HL-60 (cell line): ENCODE measurements at regions not wholly inside any gene's neighbourhood (a gene's known extent, or its start where the extent isn't known, plus 50 kb on each side); places are given as distances from the start of the nearest gene placed in this dataset.
A peak's percentile ranks its signal among the peaks of the same experiment; 100 is the strongest.

Experiments
- DNase-seq, 2 experiments: peaks; one replicate each; pipeline ENCODE4 v3.0.0-alpha.2; 2010 to 2020; ENCODE audit warnings: low read depth in 1 of 2, low spot score in 1 of 2
- H3K27ac ChIP-seq: fragments of 250-450 bp; sonication (Bioruptor Pico); replicated peaks from 2 replicates; pipeline ENCODE4 v1.5.1; 2020; ENCODE audit warnings: mild to moderate bottlenecking, moderate library complexity
- H3K27me3 ChIP-seq: fragments of 250-450 bp; sonication (Bioruptor Pico); 2 replicates; pipeline ENCODE4 v1.5.1; 2021; ENCODE audit warnings: mild to moderate bottlenecking, moderate library complexity; ENCODE audit not compliant: insufficient read depth, poor library complexity, severe bottlenecking
- H3K4me3 ChIP-seq: replicated peaks from 2 replicates; pipeline ENCODE4 v1.5.1; 2011; ENCODE audit warnings: mild to moderate bottlenecking, control low read depth, low read length; ENCODE audit not compliant: insufficient read depth
- CTCF ChIP-seq: IDR thresholded peaks from one replicate; pipeline ENCODE4 v1.5.1; 2011; ENCODE audit warnings: low read length, control low read depth, inconsistent platforms; ENCODE audit not compliant: insufficient read depth
- GABPA ChIP-seq: IDR thresholded peaks from 2 replicates; pipeline ENCODE4 v1.6.1; 2012; ENCODE audit warnings: low read depth
- POLR2AphosphoS5 ChIP-seq: IDR thresholded peaks from 2 replicates; pipeline ENCODE4 v1.6.1; 2012; ENCODE audit warnings: low read depth
- REST ChIP-seq: IDR thresholded peaks from 2 replicates; pipeline ENCODE4 v1.6.1; 2012; ENCODE audit warnings: low read depth; ENCODE audit not compliant: insufficient replicate concordance
- SPI1 ChIP-seq: IDR thresholded peaks from 2 replicates; pipeline ENCODE4 v1.6.1; 2012; ENCODE audit warnings: low read depth, mild to moderate bottlenecking, borderline replicate concordance

- TF ChIP-seq POLR2AphosphoS5 = no peak
- peak; percentile 74 for TF ChIP-seq SPI1
- DNase-seq = peak; percentile 40 to 93
- Histone ChIP-seq H3K27ac (0 out of 2 replicates have a peak overlapping the region, but pooled peaks have one; percentile 11), H3K4me3 (no peak overlapping the region), H3K27me3 (no peaks in the 10 kb centered on the region)
Observed at GRCh38 chr13:29905845-29906244, 55.4 kb upstream of the UBL3 start.

GRCh38 chr13:29903996-29904395 is 53.6 kb upstream of the UBL3 start:
- no peak for DNase-seq
- H3K27me3 ChIP-seq = no peaks in the 10 kb centered on the region
- no peak for TF ChIP-seq SPI1
- no peak for TF ChIP-seq GABPA
- no peak for TF ChIP-seq POLR2AphosphoS5
- no peak for TF ChIP-seq CTCF
- TF ChIP-seq REST = no peak
- no peak overlapping the region for H3K4me3 ChIP-seq
- no peak overlapping the region for H3K27ac ChIP-seq

GRCh38 chr13:29903543-29903942 is 53.1 kb upstream of the UBL3 start:
- no peaks in the 10 kb centered on the region for H3K27me3 ChIP-seq
- no peak overlapping the region for H3K4me3 ChIP-seq
- H3K27ac ChIP-seq = no peak overlapping the region
- no peak for DNase-seq
- TF ChIP-seq CTCF = no peak
- no peak for TF ChIP-seq POLR2AphosphoS5
- TF ChIP-seq REST = no peak
- TF ChIP-seq SPI1 = no peak
- TF ChIP-seq GABPA = no peak

GRCh38 chr13:29902632-29903305 is 52.4 kb upstream of the UBL3 start:
- Histone ChIP-seq H3K27me3 (no peaks in the 10 kb centered on the region), H3K27ac (no peak overlapping the region), H3K4me3 (no peak overlapping the region)
- no peak for DNase-seq
- TF ChIP-seq GABPA = no peak
- no peak for TF ChIP-seq POLR2AphosphoS5
- TF ChIP-seq SPI1 = no peak
- no peak for TF ChIP-seq REST
- TF ChIP-seq CTCF = no peak
